ENCODE measurements at regions not wholly inside any gene's neighbourhood (a gene's known extent, or its start where the extent isn't known, plus 50 kb on each side); places are given as distances from the start of the nearest gene placed in this dataset.

GRCh38 chr2:173654896-173655265, 300.2 kb downstream of the CDCA7 start:
- H3K4me3 ChIP-seq (ENCODE audit: low read length): no peak overlapping the region
- TF ChIP-seq CTCF (conservative IDR thresholded peaks at IDR 0.05; ENCODE audit: low read depth, low read length): no peak
- no peak for DNase-seq (ENCODE audit: low read depth)

GRCh38 chr2:173656086-173656485, 301.4 kb downstream of the CDCA7 start:
- no peak for DNase-seq (ENCODE audit: low read depth)
- H3K4me3 ChIP-seq (ENCODE audit: low read length): no peak overlapping the region
- TF ChIP-seq CTCF (conservative IDR thresholded peaks at IDR 0.05; ENCODE audit: low read depth, low read length): no peak

- H3K4me3 ChIP-seq (ENCODE audit: low read length): no peak overlapping the region
- no peak for TF ChIP-seq CTCF (conservative IDR thresholded peaks at IDR 0.05; ENCODE audit: low read depth, low read length)
- DNase-seq (ENCODE audit: low read depth): peak; percentile 66
These were observed 303.5 kb downstream of the CDCA7 start for GRCh38 chr2:173657996-173658717.

GRCh38 chr2:173658946-173659371, 304.3 kb downstream of the CDCA7 start:
- no peak for DNase-seq (ENCODE audit: low read depth)
- no peak for TF ChIP-seq CTCF (conservative IDR thresholded peaks at IDR 0.05; ENCODE audit: low read depth, low read length)
- no peak overlapping the region for H3K4me3 ChIP-seq (ENCODE audit: low read length)

GRCh38 chr2:173659509-173659908, 304.8 kb downstream of the CDCA7 start:
- no peak for DNase-seq (ENCODE audit: low read depth)
- no peak overlapping the region for H3K4me3 ChIP-seq (ENCODE audit: low read length)
- TF ChIP-seq CTCF (conservative IDR thresholded peaks at IDR 0.05; ENCODE audit: low read depth, low read length): no peak

- no peak for DNase-seq (ENCODE audit: low read depth)
- TF ChIP-seq CTCF (conservative IDR thresholded peaks at IDR 0.05; ENCODE audit: low read depth, low read length): no peak
- no peak overlapping the region for H3K4me3 ChIP-seq (ENCODE audit: low read length)
These were observed 303.6 kb downstream of the SP3 start for GRCh38 chr2:173661586-173661985.

GRCh38 chr2:173663353-173663752, 301.8 kb downstream of the SP3 start:
- no peak for DNase-seq (ENCODE audit: low read depth)
- H3K4me3 ChIP-seq (ENCODE audit: low read length): no peak overlapping the region
- no peak for TF ChIP-seq CTCF (conservative IDR thresholded peaks at IDR 0.05; ENCODE audit: low read depth, low read length)
